BE2C (cell line): ENCODE measurements at regions not wholly inside any gene's neighbourhood (a gene's known extent, or its start where the extent isn't known, plus 50 kb on each side); places are given as distances from the start of the nearest gene placed in this dataset.
"Not testable (repeated sequence)": the region's sequence is repeated elsewhere in the genome, so short reads cannot be mapped to it uniquely, and the experiment has no call there.

Experiments
- DNase-seq: peaks from one replicate; pipeline ENCODE4 v3.0.0-alpha.2; 2020
- H3K27me3 ChIP-seq: fragments of 250-450 bp; sonication (Bioruptor Pico); 2 replicates; pipeline ENCODE4 v1.5.1; 2020; ENCODE audit warnings: mild to moderate bottlenecking
- H3K36me3 ChIP-seq: fragments of 250-450 bp; sonication (Bioruptor Pico); 2 replicates; pipeline ENCODE4 v1.5.1; 2020; ENCODE audit warnings: mild to moderate bottlenecking
- H3K4me1 ChIP-seq: fragments of 250-450 bp; sonication (Bioruptor Pico); 2 replicates; pipeline ENCODE4 v1.5.1; 2020
- H3K4me3 ChIP-seq: 2 replicates; pipeline ENCODE4 v1.5.1; 2011; ENCODE audit warnings: low read depth, low read length
- H3K9me3 ChIP-seq: fragments of 250-450 bp; sonication (Bioruptor Pico); 2 replicates; pipeline ENCODE4 v1.5.1; 2020
- CTCF ChIP-seq: IDR thresholded peaks from 2 replicates; pipeline ENCODE4 v1.5.1; 2012; ENCODE audit warnings: mild to moderate bottlenecking, low read depth, low read length

GRCh38 chr18:54453996-54454395, 96.3 kb downstream of the C18orf54 start:
- no peaks in the 10 kb centered on the region for H3K27me3 ChIP-seq
- no peak overlapping the region for H3K4me3 ChIP-seq
- no peaks in the 10 kb centered on the region for H3K36me3 ChIP-seq
- no peak for TF ChIP-seq CTCF
- H3K9me3 ChIP-seq, result no peaks in the 10 kb centered on the region
- no peak for DNase-seq
- no peaks in the 10 kb centered on the region for H3K4me1 ChIP-seq

- TF ChIP-seq CTCF, result no peak
- DNase-seq, result no peak
- Histone ChIP-seq H3K27me3 (no peaks in the 10 kb centered on the region), H3K4me1 (no peaks in the 10 kb centered on the region), H3K36me3 (no peaks in the 10 kb centered on the region), H3K4me3 (no peak overlapping the region), H3K9me3 (no peaks in the 10 kb centered on the region)
These were observed 107.8 kb downstream of the C18orf54 start for GRCh38 chr18:54465502-54465901.

- no peak overlapping the region for H3K4me3 ChIP-seq
- no peaks in the 10 kb centered on the region for H3K36me3 ChIP-seq
- no peak for TF ChIP-seq CTCF
- H3K27me3 ChIP-seq, result no peaks in the 10 kb centered on the region
- DNase-seq, result no peak
- H3K9me3 ChIP-seq, result no peaks in the 10 kb centered on the region
- no peaks in the 10 kb centered on the region for H3K4me1 ChIP-seq
These were observed 108.7 kb downstream of the C18orf54 start for GRCh38 chr18:54466248-54467005.

- no peak for TF ChIP-seq CTCF
- no peaks in the 10 kb centered on the region for H3K27me3 ChIP-seq
- no peaks in the 10 kb centered on the region for H3K4me1 ChIP-seq
- H3K36me3 ChIP-seq, result no peaks in the 10 kb centered on the region
- no peaks in the 10 kb centered on the region for H3K9me3 ChIP-seq
- DNase-seq, result no peak
- no peak overlapping the region for H3K4me3 ChIP-seq
These were observed 111.7 kb upstream of the DYNAP start for GRCh38 chr18:54479365-54479764.

- Histone ChIP-seq H3K4me1 (no peaks in the 10 kb centered on the region), H3K9me3 (no peaks in the 10 kb centered on the region), H3K27me3 (no peaks in the 10 kb centered on the region), H3K4me3 (no peak overlapping the region), H3K36me3 (no peaks in the 10 kb centered on the region)
- DNase-seq, result no peak
- TF ChIP-seq CTCF, result no peak
These were observed 110.4 kb upstream of the DYNAP start for GRCh38 chr18:54480616-54481015.

- not testable (repeated sequence) for H3K4me3 ChIP-seq, DNase-seq, H3K4me1 ChIP-seq, H3K36me3 ChIP-seq, H3K27me3 ChIP-seq, H3K9me3 ChIP-seq
These were observed 88.6 kb upstream of the DYNAP start for GRCh38 chr18:54502451-54502850.
